ENCODE measurements at regions not wholly inside any gene's neighbourhood (a gene's known extent, or its start where the extent isn't known, plus 50 kb on each side); places are given as distances from the start of the nearest gene placed in this dataset.

- DNase-seq (ENCODE audit: low spot score): no peak
Measured at GRCh38 chr16:62652441-62653120, 616.3 kb upstream of the CDH8 start.

DNA sequence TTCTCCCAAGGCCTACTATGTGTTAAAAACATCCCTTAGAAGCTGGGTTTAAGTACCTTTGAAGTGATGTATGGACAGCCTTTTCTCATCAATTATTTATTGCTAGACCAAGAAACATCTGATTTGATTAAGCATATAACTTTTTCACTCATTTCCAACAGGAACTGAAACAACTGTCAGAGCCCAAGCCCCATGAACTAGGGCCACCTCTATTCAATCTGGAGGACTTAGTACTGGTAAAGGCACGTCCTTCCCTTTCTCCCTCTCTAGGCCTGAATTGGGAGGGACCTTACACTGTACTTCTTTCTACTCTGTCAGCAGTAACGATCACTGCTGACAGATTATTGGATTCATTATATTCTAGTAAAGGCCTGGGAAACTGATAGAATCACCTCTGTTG, 612.0 kb upstream of the CDH8 start:
- no peak for DNase-seq (ENCODE audit: low spot score)

GRCh38 chr16:62644030-62644812, 608.0 kb upstream of the CDH8 start:
- no peak for DNase-seq (ENCODE audit: low spot score)

DNA sequence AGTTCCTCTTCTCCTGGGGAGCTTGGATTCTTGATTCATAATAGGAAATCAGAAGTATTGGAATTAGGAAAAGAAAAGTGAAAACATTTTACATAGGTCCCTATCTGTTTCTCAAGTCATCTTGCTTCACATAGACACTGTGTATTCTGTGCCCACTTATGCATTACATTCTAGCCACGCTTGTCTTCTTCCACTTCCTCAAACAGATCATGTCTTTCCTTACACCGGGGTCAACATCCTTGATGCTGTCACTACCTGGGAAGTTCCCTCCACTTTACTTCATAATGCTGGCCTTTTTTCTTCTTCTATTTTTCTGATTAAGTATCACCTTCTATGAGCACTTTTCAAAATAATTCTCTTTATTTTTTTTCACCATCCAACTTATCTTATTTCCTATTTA, 606.4 kb upstream of the CDH8 start:
- no peak for DNase-seq (ENCODE audit: low spot score)

DNA sequence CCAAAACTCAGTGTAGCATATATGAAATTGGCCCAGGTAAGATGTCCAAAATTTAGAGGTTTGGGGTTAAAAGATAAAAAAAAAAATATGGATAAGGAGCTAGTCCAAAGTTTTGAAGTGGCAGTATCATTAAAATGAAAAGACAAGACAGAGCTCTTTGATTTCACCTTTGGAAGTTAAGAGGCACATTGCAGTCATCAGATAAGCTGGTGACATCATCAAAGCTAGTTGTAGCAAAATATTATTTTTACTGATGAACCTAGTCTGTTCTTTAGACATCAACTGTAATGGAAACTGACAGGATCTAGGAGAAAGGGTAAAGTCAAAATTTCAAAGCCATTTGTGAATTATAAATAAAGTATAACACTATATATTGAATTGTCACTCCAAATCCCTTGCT, 603.7 kb upstream of the CDH8 start:
- DNase-seq (ENCODE audit: low spot score): no peak

DNA sequence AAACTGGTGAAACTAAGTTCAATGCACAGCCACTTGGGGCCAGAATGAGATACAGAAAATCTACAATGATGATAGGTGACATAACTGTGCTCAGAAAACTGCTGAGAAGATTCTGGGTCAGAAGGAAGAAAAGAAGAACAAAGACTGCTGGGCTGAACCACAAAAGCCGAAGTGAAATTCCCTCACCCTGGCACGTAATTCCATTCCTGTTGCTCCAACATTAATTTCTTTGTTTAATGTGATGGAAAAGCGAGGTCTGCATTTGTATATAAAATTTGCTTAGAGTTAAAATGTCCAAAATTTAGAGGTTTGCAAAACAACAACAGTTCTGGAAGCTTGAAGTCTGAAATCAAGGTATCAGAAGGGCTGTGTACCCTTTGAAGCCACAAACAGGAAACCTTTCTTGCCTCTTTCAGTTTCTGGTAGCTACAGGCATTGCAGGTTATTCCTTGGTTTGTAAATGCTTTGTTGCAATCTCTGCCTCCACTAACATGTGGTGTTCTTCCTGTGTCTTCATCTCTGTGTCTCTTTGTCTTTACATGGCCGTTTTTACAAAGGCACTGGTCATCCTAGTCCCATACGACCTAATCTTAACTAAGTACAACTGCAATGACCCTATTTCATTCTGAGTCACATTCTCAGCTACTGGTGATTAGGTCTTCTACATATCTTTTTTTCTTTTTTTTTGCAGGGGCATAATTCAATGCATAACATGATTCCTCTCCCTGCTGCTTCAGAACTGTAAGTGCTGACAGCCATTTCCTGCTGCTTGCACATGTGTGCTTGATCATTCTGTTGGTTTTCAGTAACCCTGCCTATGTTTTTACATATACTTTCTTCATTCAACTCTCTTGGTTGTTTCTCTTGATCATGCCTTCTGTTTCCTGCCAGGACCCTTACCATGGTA, 603.0 kb upstream of the CDH8 start:
- DNase-seq (ENCODE audit: low spot score): no peak

GRCh38 chr16:62638324-62638911, 602.2 kb upstream of the CDH8 start:
- DNase-seq (ENCODE audit: low spot score): no peak

GRCh38 chr16:62625326-62625725, 589.1 kb upstream of the CDH8 start:
- no peak for DNase-seq (ENCODE audit: low spot score)

- DNase-seq (ENCODE audit: low spot score): no peak
Measured at GRCh38 chr16:62620275-62620674, 584.0 kb upstream of the CDH8 start.

- no peak for DNase-seq (ENCODE audit: low spot score)
Measured at GRCh38 chr16:62615526-62615925, 579.3 kb upstream of the CDH8 start.

GRCh38 chr16:62610291-62610690, 574.1 kb upstream of the CDH8 start:
- no peak for DNase-seq (ENCODE audit: low spot score)

DNA sequence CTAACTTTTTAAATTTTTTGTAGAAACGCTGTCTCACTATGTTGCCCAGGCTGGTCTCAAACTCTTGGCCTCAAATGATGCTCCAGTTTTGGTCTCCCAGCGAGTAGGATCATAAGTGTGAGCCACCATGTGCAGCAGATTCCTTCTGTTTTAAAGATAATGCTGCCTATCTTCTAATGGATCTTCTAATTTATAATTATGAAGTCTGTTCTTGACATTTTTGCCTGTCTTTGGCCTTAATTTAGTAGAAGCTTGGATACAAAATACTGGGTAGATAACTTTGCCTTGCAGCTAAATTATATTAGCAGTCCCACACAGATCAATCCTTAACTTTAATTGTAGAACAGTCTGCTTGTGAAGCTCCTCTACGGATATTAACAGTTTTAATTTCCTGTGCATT, 566.6 kb upstream of the CDH8 start:
- DNase-seq (ENCODE audit: low spot score): no peak

- no peak for DNase-seq (ENCODE audit: low spot score)
Measured at GRCh38 chr16:62597875-62598274, 561.6 kb upstream of the CDH8 start.

DNA sequence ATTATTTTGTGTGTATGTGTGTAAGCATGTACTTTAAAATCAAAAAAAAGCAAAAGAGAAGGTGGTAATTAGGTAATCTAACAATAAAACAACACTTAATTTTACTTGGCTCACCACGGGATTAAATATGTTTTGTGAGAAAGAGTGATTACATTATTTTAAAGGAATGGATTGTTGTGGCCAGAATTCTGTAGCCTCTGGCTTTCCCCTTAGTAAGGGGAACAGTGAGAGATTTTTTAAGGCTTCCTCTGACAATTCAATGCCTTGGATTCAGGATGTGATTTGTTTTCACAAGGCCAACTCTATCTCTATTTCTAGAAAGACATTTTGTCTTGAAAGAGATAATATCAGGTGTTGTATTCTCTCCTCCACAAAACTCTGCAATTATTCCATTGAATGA, 560.3 kb upstream of the CDH8 start:
- DNase-seq (ENCODE audit: low spot score): no peak

DNA sequence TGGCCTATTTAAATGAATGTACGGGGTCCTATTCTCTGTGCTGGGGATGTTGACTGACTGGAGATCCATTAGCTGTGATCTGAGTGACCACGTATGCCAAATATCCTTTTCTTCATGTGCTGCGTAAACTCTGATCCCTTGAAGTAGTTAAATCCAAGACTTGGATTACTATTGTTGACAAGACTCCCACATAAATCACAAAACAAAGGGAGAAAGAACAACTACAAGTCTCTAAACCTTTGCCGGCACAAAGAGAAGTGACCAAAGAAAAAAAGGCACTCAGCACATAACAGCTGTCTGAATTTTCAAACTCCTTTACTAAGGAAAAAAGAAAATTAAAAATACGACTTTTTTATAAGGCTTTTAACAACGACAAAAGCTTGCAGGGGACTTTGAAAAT, 559.9 kb upstream of the CDH8 start:
- DNase-seq (ENCODE audit: low spot score): no peak

GRCh38 chr16:62586128-62586862, 550.1 kb upstream of the CDH8 start:
- DNase-seq (ENCODE audit: low spot score): no peak

DNA sequence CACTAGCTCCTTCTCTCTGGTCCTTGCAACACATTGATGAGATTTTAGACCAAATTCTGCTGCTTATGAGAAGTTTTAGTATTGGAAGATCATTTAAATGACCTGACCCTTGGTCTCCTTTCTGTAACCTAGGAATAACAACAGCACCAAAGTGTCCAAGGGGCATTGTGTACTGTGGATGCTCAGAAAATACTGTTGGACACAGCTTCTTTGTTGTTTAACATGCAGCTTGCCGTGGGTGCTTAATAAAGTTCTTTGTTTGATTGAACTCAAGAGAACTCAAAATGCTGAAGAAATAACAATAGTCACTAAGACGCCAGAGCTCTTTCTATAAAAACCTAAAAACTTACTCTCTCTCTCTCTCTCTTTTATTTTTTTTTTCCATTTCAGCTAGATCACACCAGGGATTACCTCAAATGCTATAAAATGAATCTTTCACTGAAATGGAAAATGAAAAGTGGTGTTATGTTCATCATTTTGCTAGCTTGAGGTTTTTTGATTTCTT, 548.9 kb upstream of the CDH8 start:
- DNase-seq (ENCODE audit: low spot score): no peak

- DNase-seq (ENCODE audit: low spot score): no peak
Measured at GRCh38 chr16:62583414-62583813, 547.2 kb upstream of the CDH8 start.

- no peak for DNase-seq (ENCODE audit: low spot score)
Measured at GRCh38 chr16:62573466-62573865, 537.2 kb upstream of the CDH8 start.

DNA sequence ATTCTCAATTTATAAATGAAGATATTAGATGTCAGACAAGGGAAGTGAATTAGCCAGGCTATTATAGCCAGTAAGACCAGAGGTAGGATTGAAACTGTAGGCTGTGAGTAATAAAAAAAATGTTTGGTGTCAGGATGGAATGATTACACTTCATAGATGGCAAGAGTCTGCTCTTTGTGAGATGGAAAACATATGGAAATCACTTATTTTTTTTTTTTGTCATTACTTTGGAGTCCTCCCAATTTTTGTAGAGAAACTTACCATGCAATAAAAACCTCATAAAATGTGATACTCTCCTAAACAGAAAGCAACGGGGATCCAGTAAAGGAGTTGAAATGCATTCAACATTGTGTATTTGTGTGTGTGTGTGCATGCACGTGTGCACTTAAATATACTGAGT, 532.7 kb upstream of the CDH8 start:
- no peak for DNase-seq (ENCODE audit: low spot score)

- DNase-seq (ENCODE audit: low spot score): no peak
Measured at GRCh38 chr16:62565706-62566105, 529.5 kb upstream of the CDH8 start.

DNA sequence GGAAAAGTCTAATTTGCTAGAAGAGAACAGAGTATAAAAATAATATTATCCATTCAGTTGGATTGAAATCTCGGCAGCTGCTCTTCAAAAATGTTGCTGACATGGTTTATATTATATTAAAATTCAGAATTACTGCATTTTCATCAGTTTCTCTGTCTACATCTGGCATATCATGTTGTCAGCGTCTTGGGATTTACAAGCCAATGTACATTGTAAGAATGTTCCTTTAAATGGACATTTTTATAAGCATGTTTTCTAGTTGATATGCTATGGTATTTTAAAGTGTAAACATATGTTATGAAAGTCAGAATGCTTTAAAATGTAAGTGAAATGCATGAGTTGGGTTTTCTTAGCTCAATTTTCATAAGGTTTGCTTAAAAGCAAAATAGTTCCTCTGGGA, 528.1 kb upstream of the CDH8 start:
- no peak for DNase-seq (ENCODE audit: low spot score)

Measured in hematopoietic multipotent progenitor cell treated with erythropoietin and hydrocortisone succinate and interleukin-3 and kit ligand, for 15 days (in vitro differentiated cells).